SK-N-SH treated with all-trans-retinoic acid at 6 μM for 48 hours (cell line): ENCODE measurements at regions not wholly inside any gene's neighbourhood (a gene's known extent, or its start where the extent isn't known, plus 50 kb on each side); places are given as distances from the start of the nearest gene placed in this dataset.

Experiments
- ATAC-seq: fragments of 200-7000 bp; cut with Tn5 transposase; 3 replicates; pipeline ENCODE4 v1.9.1; 2020; ENCODE audit warnings: mild to moderate bottlenecking, moderate library complexity
- ARNTL ChIP-seq: fragments of 450-650 bp; formaldehyde crosslinking; IDR thresholded peaks from 2 replicates; pipeline ENCODE4 v1.5.0; 2020; ENCODE audit warnings: low read depth, mild to moderate bottlenecking, moderate library complexity, borderline replicate concordance
- BACH2 ChIP-seq: fragments of 250-450 bp; sonication (Bioruptor Pico); IDR thresholded peaks from 2 replicates; pipeline ENCODE4 v1.9.0; 2021; ENCODE audit warnings: mild to moderate bottlenecking, borderline replicate concordance
- CSDC2 ChIP-seq: fragments of 250-450 bp; sonication (Bioruptor Pico); IDR thresholded peaks from 2 replicates; pipeline ENCODE4 v1.5.0; 2020; ENCODE audit warnings: mild to moderate bottlenecking, moderate library complexity
- ESRRG ChIP-seq: fragments of 250-450 bp; sonication (Bioruptor Pico); IDR thresholded peaks from 2 replicates; pipeline ENCODE4 v1.6.1; 2021; ENCODE audit warnings: mild to moderate bottlenecking
- GLIS3 ChIP-seq: fragments of 250-450 bp; sonication (Bioruptor Pico); IDR thresholded peaks from 2 replicates; pipeline ENCODE4 v1.5.0; 2020; ENCODE audit warnings: mild to moderate bottlenecking, moderate library complexity
- ISL1 ChIP-seq: fragments of 250-450 bp; sonication (Bioruptor Pico); IDR thresholded peaks from 2 replicates; pipeline ENCODE4 v2.1.2; 2022; ENCODE audit warnings: mild to moderate bottlenecking, moderate library complexity
- OSR1 ChIP-seq: fragments of 250-450 bp; sonication (Bioruptor Pico); IDR thresholded peaks from 2 replicates; pipeline ENCODE4 v1.8.0; 2022; ENCODE audit warnings: moderate library complexity, mild to moderate bottlenecking, inconsistent platforms
- PPARA ChIP-seq: fragments of 250-450 bp; sonication (Bioruptor Pico); IDR thresholded peaks from 2 replicates; pipeline ENCODE4 v1.5.0; 2020; ENCODE audit warnings: mild to moderate bottlenecking, borderline replicate concordance
- RARB ChIP-seq: fragments of 250-450 bp; sonication (Bioruptor Pico); IDR thresholded peaks from 2 replicates; pipeline ENCODE4 v1.8.0; 2021; ENCODE audit warnings: mild to moderate bottlenecking, moderate library complexity
- SNAI2 ChIP-seq: fragments of 250-450 bp; sonication (Bioruptor Pico); IDR thresholded peaks from 2 replicates; pipeline ENCODE4 v1.5.0; 2020; ENCODE audit warnings: mild to moderate bottlenecking, moderate library complexity
- TCF4 ChIP-seq: fragments of 250-450 bp; sonication (Bioruptor Pico); IDR thresholded peaks from 2 replicates; pipeline ENCODE4 v1.8.0; 2021; ENCODE audit warnings: mild to moderate bottlenecking, moderate library complexity, borderline replicate concordance
- TOX ChIP-seq: fragments of 250-450 bp; sonication (Bioruptor Pico); IDR thresholded peaks from 2 replicates; pipeline ENCODE4 v1.8.0; 2021; ENCODE audit warnings: mild to moderate bottlenecking, moderate library complexity, borderline replicate concordance
- ZC3H10 ChIP-seq: fragments of 250-450 bp; sonication (Bioruptor Pico); IDR thresholded peaks from 2 replicates; pipeline ENCODE4 v1.5.1; 2021; ENCODE audit warnings: mild to moderate bottlenecking, moderate library complexity
- ZFP3 ChIP-seq: fragments of 250-450 bp; sonication (Bioruptor Pico); IDR thresholded peaks from 2 replicates; pipeline ENCODE4 v1.5.0; 2020; ENCODE audit warnings: mild to moderate bottlenecking, moderate library complexity
- ZFP30 ChIP-seq: fragments of 450-650 bp; formaldehyde crosslinking; IDR thresholded peaks from 2 replicates; pipeline ENCODE4 v1.5.0; 2022; ENCODE audit warnings: mild to moderate bottlenecking, moderate library complexity
- ZNF70 ChIP-seq: fragments of 450-650 bp; formaldehyde crosslinking; IDR thresholded peaks from 2 replicates; pipeline ENCODE4 v1.5.0; 2020; ENCODE audit warnings: mild to moderate bottlenecking, moderate library complexity
- ZNF8 ChIP-seq: fragments of 450-650 bp; formaldehyde crosslinking; IDR thresholded peaks from 2 replicates; pipeline ENCODE4 v1.5.0; 2020; ENCODE audit warnings: mild to moderate bottlenecking, moderate library complexity
- TF ChIP-seq, protein P1 (sequence below): fragments of 250-450 bp; sonication (Bioruptor Pico); IDR thresholded peaks from 2 replicates; pipeline ENCODE4 v1.5.1; 2021; ENCODE audit warnings: mild to moderate bottlenecking, moderate library complexity
- TF ChIP-seq, protein P2 (sequence below): fragments of 250-450 bp; sonication (Bioruptor Pico); IDR thresholded peaks from 2 replicates; pipeline ENCODE4 v1.8.0; 2021; ENCODE audit warnings: low read depth, mild to moderate bottlenecking, moderate library complexity, borderline replicate concordance
- TF ChIP-seq, protein P3 (sequence below): fragments of 250-450 bp; sonication (Bioruptor Pico); IDR thresholded peaks from 2 replicates; pipeline ENCODE4 v1.8.0; 2020; ENCODE audit warnings: mild to moderate bottlenecking, moderate library complexity, borderline replicate concordance
- TF ChIP-seq, protein P4 (sequence below): fragments of 250-450 bp; sonication (Bioruptor Pico); IDR thresholded peaks from 2 replicates; pipeline ENCODE4 v1.5.0; 2020; ENCODE audit warnings: mild to moderate bottlenecking, moderate library complexity
- TF ChIP-seq, protein P5 (sequence below): fragments of 250-450 bp; sonication (Bioruptor Pico); IDR thresholded peaks from 2 replicates; pipeline ENCODE4 v1.5.1; 2020; ENCODE audit warnings: low read depth, mild to moderate bottlenecking, moderate library complexity

DNA sequence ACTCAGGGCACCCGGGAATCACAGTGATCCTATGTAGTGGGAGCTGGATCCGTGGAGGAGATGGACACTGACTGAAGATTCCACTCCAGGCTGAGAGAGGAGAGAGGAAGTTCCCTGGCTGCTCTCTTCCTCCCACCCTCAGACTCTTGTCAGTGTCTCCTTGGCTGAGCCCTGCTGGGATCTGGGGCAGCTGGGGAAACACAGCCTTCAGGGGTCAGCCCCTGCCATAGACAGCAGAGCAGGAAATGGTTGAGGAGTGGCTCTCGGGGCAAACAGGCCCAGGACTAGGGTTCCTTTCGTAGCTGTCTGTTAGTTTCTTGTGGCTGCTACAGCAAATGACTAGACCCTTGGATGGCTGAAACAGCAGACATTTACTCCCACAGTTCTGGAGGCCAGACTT, 174.4 kb upstream of the BMPER start:
- TF ChIP-seq CSDC2, result no peak
- TF ChIP-seq, protein P1, sequence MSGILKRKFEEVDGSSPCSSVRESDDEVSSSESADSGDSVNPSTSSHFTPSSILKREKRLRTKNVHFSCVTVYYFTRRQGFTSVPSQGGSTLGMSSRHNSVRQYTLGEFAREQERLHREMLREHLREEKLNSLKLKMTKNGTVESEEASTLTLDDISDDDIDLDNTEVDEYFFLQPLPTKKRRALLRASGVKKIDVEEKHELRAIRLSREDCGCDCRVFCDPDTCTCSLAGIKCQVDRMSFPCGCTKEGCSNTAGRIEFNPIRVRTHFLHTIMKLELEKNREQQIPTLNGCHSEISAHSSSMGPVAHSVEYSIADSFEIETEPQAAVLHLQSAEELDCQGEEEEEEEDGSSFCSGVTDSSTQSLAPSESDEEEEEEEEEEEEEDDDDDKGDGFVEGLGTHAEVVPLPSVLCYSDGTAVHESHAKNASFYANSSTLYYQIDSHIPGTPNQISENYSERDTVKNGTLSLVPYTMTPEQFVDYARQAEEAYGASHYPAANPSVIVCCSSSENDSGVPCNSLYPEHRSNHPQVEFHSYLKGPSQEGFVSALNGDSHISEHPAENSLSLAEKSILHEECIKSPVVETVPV (CRISPR knock-in tag), result no peak
- no peak for TF ChIP-seq PPARA
- no peak for TF ChIP-seq ISL1 (CRISPR knock-in tag)
- TF ChIP-seq, protein P2, sequence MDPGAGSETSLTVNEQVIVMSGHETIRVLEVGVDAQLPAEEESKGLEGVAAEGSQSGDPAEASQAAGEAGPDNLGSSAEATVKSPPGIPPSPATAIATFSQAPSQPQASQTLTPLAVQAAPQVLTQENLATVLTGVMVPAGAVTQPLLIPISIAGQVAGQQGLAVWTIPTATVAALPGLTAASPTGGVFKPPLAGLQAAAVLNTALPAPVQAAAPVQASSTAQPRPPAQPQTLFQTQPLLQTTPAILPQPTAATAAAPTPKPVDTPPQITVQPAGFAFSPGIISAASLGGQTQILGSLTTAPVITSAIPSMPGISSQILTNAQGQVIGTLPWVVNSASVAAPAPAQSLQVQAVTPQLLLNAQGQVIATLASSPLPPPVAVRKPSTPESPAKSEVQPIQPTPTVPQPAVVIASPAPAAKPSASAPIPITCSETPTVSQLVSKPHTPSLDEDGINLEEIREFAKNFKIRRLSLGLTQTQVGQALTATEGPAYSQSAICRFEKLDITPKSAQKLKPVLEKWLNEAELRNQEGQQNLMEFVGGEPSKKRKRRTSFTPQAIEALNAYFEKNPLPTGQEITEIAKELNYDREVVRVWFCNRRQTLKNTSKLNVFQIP (CRISPR knock-in tag), result no peak
- TF ChIP-seq SNAI2 (CRISPR knock-in tag), result no peak
- TF ChIP-seq OSR1 (CRISPR knock-in tag), result no peak
- no peak for TF ChIP-seq RARB (CRISPR knock-in tag)
- no peak for TF ChIP-seq ZFP30 (CRISPR knock-in tag)
- no peak for TF ChIP-seq TCF4 (CRISPR knock-in tag)
- no peak for TF ChIP-seq ESRRG (CRISPR knock-in tag)
- no peak for TF ChIP-seq ZNF8 (CRISPR knock-in tag)
- no peak for TF ChIP-seq ZC3H10 (CRISPR knock-in tag)
- TF ChIP-seq, all 23 proteins: peak for 0
- ATAC-seq, result no peak

DNA sequence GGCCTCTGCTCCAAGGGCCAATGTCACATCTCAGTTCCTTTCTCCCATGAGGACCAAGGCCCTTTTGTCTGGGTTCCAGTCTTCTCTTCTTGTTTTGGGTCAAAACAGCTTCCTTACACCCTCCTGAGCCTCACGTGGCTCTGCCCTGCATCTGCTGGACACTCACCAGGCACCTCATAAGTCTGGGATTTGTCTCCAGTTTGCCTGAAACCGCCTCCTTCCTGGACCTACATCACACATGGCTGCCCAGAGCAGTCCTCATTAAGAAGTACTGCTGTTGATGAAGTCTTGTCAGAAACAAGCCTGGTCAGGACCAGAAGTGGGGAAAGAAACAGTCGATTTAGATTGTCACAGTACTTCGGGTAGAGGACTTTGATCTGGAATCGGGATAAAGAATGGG, 173.4 kb upstream of the BMPER start:
- TF ChIP-seq TOX (CRISPR knock-in tag), result no peak
- no peak for TF ChIP-seq GLIS3
- no peak for TF ChIP-seq ISL1 (CRISPR knock-in tag)
- TF ChIP-seq ZNF8 (CRISPR knock-in tag), result no peak
- no peak for TF ChIP-seq BACH2 (CRISPR knock-in tag)
- TF ChIP-seq ZC3H10 (CRISPR knock-in tag), result no peak
- TF ChIP-seq, protein P3, sequence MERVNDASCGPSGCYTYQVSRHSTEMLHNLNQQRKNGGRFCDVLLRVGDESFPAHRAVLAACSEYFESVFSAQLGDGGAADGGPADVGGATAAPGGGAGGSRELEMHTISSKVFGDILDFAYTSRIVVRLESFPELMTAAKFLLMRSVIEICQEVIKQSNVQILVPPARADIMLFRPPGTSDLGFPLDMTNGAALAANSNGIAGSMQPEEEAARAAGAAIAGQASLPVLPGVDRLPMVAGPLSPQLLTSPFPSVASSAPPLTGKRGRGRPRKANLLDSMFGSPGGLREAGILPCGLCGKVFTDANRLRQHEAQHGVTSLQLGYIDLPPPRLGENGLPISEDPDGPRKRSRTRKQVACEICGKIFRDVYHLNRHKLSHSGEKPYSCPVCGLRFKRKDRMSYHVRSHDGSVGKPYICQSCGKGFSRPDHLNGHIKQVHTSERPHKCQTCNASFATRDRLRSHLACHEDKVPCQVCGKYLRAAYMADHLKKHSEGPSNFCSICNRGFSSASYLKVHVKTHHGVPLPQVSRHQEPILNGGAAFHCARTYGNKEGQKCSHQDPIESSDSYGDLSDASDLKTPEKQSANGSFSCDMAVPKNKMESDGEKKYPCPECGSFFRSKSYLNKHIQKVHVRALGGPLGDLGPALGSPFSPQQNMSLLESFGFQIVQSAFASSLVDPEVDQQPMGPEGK (CRISPR knock-in tag), result no peak
- TF ChIP-seq ZNF70, result no peak
- TF ChIP-seq, protein P4, sequence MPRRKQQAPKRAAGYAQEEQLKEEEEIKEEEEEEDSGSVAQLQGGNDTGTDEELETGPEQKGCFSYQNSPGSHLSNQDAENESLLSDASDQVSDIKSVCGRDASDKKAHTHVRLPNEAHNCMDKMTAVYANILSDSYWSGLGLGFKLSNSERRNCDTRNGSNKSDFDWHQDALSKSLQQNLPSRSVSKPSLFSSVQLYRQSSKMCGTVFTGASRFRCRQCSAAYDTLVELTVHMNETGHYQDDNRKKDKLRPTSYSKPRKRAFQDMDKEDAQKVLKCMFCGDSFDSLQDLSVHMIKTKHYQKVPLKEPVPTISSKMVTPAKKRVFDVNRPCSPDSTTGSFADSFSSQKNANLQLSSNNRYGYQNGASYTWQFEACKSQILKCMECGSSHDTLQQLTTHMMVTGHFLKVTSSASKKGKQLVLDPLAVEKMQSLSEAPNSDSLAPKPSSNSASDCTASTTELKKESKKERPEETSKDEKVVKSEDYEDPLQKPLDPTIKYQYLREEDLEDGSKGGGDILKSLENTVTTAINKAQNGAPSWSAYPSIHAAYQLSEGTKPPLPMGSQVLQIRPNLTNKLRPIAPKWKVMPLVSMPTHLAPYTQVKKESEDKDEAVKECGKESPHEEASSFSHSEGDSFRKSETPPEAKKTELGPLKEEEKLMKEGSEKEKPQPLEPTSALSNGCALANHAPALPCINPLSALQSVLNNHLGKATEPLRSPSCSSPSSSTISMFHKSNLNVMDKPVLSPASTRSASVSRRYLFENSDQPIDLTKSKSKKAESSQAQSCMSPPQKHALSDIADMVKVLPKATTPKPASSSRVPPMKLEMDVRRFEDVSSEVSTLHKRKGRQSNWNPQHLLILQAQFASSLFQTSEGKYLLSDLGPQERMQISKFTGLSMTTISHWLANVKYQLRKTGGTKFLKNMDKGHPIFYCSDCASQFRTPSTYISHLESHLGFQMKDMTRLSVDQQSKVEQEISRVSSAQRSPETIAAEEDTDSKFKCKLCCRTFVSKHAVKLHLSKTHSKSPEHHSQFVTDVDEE (CRISPR knock-in tag), result no peak
- no peak for TF ChIP-seq ARNTL (CRISPR knock-in tag)
- TF ChIP-seq ZFP30 (CRISPR knock-in tag), result no peak
- no peak for TF ChIP-seq ZFP3 (CRISPR knock-in tag)
- no peak for TF ChIP-seq CSDC2
- TF ChIP-seq SNAI2 (CRISPR knock-in tag), result no peak
- TF ChIP-seq, protein P2 (CRISPR knock-in tag), result no peak
- ATAC-seq, result no peak

DNA sequence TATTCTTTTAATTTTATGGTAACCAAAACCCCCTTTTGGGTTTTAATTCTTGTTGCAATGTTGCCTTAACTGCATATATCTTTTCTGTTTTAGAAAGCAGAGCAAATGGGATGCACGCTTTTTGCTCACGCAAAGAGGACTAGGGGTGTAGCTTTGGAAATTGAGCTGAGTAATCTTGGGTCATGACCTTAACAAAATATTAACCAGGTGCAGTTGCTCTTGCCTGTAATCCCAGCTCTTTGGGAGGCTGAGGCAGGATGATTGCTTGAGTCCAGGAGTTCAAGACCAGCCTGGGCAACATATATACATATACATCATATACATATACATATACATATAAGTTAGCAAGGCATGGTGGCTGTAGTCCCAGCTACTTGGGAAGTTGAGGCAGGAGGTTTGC, 172.9 kb upstream of the BMPER start:
- no peak for ATAC-seq
- TF ChIP-seq GLIS3, result no peak
- TF ChIP-seq ZFP30 (CRISPR knock-in tag), result no peak
- no peak for TF ChIP-seq CSDC2
- TF ChIP-seq, protein P5, sequence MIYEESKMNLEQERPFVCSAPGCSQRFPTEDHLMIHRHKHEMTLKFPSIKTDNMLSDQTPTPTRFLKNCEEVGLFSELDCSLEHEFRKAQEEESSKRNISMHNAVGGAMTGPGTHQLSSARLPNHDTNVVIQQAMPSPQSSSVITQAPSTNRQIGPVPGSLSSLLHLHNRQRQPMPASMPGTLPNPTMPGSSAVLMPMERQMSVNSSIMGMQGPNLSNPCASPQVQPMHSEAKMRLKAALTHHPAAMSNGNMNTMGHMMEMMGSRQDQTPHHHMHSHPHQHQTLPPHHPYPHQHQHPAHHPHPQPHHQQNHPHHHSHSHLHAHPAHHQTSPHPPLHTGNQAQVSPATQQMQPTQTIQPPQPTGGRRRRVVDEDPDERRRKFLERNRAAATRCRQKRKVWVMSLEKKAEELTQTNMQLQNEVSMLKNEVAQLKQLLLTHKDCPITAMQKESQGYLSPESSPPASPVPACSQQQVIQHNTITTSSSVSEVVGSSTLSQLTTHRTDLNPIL, result no peak
- TF ChIP-seq PPARA, result no peak
- no peak for TF ChIP-seq ISL1 (CRISPR knock-in tag)
- TF ChIP-seq, protein P1 (CRISPR knock-in tag), result no peak
- no peak for TF ChIP-seq ARNTL (CRISPR knock-in tag)
- no peak for TF ChIP-seq OSR1 (CRISPR knock-in tag)
